Activated CD4-positive, alpha-beta T cell treated with anti-CD3 and anti-CD28 coated beads for 4 hours (primary cell): ENCODE measurements at regions not wholly inside any gene's neighbourhood (a gene's known extent, or its start where the extent isn't known, plus 50 kb on each side); places are given as distances from the start of the nearest gene placed in this dataset.
"Not testable (repeated sequence)": the region's sequence is repeated elsewhere in the genome, so short reads cannot be mapped to it uniquely, and the experiment has no call there.

ENCODE experiments used
- DNase-seq, 2 donors: peaks; one replicate each; pipeline ENCODE4 v3.0.0-alpha.2; 2020

- DNase-seq: no peak
Measured at GRCh38 chr5:166062719-166063118, 2228.7 kb upstream of the WWC1 start.

GRCh38 chr5:166063261-166063660 is 2228.2 kb upstream of the WWC1 start:
- no peak for DNase-seq

GRCh38 chr5:166068547-166069335 is 2222.7 kb upstream of the WWC1 start:
- DNase-seq: no peak

- no peak for DNase-seq
Measured at GRCh38 chr5:166073901-166074581, 2217.4 kb upstream of the WWC1 start.

GRCh38 chr5:166074582-166075481 is 2216.6 kb upstream of the WWC1 start:
- no peak for DNase-seq

- no peak for DNase-seq
Measured at GRCh38 chr5:166083183-166083959, 2208.1 kb upstream of the WWC1 start.

- no peak for DNase-seq
Measured at GRCh38 chr5:166086568-166086967, 2204.9 kb upstream of the WWC1 start.

- DNase-seq: no peak
Measured at GRCh38 chr5:166088389-166089039, 2202.9 kb upstream of the WWC1 start.

GRCh38 chr5:166091931-166092330 is 2199.5 kb upstream of the WWC1 start:
- DNase-seq: no peak

- DNase-seq: no peak
Measured at GRCh38 chr5:166093312-166093711, 2198.1 kb upstream of the WWC1 start.

- DNase-seq: no peak
Measured at GRCh38 chr5:166102947-166103346, 2188.5 kb upstream of the WWC1 start.

- no peak for DNase-seq
Measured at GRCh38 chr5:166111021-166111420, 2180.4 kb upstream of the WWC1 start.

- no peak for DNase-seq
Measured at GRCh38 chr5:166117072-166118066, 2174.1 kb upstream of the WWC1 start.

- DNase-seq: no peak
Measured at GRCh38 chr5:166119506-166119905, 2171.9 kb upstream of the WWC1 start.

GRCh38 chr5:166123717-166124116 is 2167.7 kb upstream of the WWC1 start:
- no peak for DNase-seq

- DNase-seq: no peak
Measured at GRCh38 chr5:166127766-166128570, 2163.5 kb upstream of the WWC1 start.

- DNase-seq: not testable (repeated sequence)
Measured at GRCh38 chr5:166145107-166145506, 2146.3 kb upstream of the WWC1 start.

- no peak for DNase-seq
Measured at GRCh38 chr5:166163996-166164610, 2127.3 kb upstream of the WWC1 start.

- DNase-seq: no peak
Measured at GRCh38 chr5:166165596-166165995, 2125.8 kb upstream of the WWC1 start.
